ENCODE measurements at regions not wholly inside any gene's neighbourhood (a gene's known extent, or its start where the extent isn't known, plus 50 kb on each side); places are given as distances from the start of the nearest gene placed in this dataset.

DNA sequence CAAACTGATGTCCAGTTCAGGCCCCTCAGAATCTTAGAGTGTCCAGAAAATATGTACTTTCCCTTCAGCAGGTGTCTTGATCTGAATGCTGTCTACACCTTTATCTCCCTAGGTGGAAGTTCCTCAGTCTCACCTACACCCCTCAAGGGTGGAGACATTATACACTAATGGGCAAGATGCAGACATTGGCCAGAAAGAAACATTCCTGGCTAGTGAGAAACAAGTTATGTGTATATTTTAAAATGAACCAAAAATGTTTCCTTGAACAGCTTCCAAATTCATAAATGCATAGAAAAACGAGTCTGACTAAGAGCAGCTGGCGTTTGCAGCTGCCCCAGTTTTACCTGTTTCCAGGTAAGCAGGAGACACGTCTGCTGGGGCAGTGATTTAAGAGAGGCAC lies 140.5 kb upstream of the IRX4 start:
- TF ChIP-seq, protein P1, sequence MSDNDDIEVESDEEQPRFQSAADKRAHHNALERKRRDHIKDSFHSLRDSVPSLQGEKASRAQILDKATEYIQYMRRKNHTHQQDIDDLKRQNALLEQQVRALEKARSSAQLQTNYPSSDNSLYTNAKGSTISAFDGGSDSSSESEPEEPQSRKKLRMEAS (IDR thresholded peaks at IDR 0.05; ENCODE audit: insufficient read depth, insufficient read length) = no peak
- no peak for TF ChIP-seq POLR2A (IDR thresholded peaks at IDR 0.05; ENCODE audit: low read depth, low read length)
- no peak for TF ChIP-seq CTCF (IDR thresholded peaks at IDR 0.05; ENCODE audit: extremely low read depth in 1 of 2, insufficient read depth in 1 of 2, low read depth in 1 of 2, low read length in 2 of 2)

All from endothelial cell of umbilical vein (primary cell).